IPS DF 19.7 (cell line): ENCODE measurements at regions not wholly inside any gene's neighbourhood (a gene's known extent, or its start where the extent isn't known, plus 50 kb on each side); places are given as distances from the start of the nearest gene placed in this dataset.
"Not testable (repeated sequence)": the region's sequence is repeated elsewhere in the genome, so short reads cannot be mapped to it uniquely, and the experiment has no call there.

Source experiments
- DNase-seq: peaks from one replicate; pipeline ENCODE4 v3.0.0-alpha.2; 2013; ENCODE audit warnings: low read depth, low spot score

GRCh38 chr2:139721411-139721995 lies 941.3 kb upstream of the NXPH2 start:
- DNase-seq: peak; percentile 78

DNA sequence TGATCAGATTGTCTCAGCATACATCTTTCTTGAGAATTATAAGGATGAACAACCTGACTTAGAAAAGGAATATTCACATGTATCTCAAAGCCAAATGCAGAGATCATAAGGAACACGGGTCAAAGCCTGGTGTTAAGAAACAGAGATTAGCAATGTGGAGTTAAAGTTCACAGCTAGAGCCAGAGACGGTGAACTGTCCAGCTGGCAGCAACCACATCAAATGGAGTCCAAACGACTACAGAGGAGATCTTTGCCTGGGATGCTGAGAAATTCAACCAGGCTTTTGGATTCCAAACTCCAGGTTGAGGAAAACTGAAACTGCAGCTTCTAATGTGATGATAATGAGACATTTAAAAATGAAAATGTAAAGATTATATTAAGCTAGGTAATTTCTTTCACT lies 939.9 kb upstream of the NXPH2 start:
- no peak for DNase-seq

DNA sequence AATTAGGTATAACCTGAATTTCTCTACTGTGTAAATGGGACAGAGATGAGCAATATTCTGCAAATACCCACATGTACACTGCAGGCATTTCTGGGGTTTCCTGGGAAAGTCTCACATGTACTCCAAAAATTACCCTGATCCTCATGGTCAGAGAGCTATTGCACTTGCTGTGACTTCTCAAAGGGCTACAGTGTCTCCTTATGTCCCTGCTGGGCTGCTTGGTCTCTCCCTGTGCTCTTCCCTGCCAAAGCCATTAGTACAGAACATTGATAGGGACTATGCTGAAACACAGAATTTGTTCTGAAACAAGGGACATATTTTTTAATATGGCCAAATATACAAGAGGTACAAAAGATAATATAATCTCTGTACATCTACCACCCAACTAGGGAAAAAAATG lies 924.4 kb upstream of the NXPH2 start:
- no peak for DNase-seq

DNA sequence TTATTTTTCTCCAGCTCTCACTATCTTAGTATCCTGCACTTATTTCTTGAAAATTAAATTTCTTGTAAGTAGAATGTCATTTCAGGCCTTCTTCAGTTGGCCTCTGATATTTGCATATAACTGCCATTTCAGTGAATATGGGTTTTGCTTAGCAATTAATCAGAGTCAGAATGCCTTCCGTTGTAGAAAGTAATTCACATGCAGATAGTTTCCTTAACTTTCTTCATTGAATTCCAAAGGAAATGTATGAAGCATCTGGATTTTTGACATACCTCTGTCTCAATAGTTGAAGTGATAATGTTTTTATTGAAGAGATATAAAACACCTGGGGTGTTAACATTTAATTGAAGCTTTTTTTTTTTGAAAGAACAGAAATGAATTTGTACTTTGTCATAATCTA lies 914.1 kb upstream of the NXPH2 start:
- DNase-seq: peak; percentile 48

- no peak for DNase-seq
These were observed 906.0 kb upstream of the NXPH2 start for GRCh38 chr2:139686205-139686604.

DNA sequence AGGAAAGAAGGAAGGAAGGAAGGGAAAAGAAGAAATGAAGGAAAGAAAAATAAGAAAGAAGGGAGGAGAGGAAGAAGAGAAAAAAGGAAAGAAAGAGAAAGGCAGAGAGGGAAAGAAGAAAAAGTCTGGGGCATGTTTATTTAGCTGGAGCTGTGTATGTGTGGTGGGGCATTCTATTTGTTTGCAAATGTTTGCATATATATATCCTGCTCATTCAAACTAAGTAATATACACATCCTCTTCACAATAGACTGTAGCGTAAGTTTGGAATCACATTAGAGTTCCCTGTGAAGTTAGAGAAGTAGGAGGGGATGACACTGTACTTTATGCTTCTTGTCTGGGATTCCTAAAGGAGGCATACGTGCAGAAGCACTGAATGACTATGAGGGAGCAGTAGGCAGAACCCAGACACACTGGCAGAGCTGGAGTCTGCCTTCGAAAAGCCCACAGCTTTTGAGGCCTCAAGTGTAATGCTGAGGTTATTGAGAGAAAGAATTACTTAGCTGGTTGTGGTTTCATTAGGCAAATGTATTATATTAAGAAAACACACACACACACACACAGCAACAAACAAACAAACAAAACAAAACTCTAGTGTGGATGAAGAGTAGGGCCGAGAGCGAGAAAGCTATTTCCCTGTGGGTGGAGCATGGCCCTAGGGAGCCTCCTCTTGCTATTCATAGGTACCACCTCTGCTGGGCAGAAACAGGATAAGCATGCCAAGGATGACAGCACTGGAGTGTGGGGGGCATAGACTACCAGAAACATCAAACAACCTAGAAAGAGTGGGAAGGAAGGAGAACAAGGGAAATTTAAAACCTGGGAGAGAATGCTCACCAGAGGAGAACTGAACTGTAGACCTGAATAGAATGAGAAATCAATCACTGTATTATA lies 905.1 kb upstream of the NXPH2 start:
- DNase-seq: no peak

- DNase-seq: no peak
These were observed 904.2 kb upstream of the NXPH2 start for GRCh38 chr2:139684286-139684860.

- DNase-seq: no peak
These were observed 894.4 kb upstream of the NXPH2 start for GRCh38 chr2:139674577-139674976.

DNA sequence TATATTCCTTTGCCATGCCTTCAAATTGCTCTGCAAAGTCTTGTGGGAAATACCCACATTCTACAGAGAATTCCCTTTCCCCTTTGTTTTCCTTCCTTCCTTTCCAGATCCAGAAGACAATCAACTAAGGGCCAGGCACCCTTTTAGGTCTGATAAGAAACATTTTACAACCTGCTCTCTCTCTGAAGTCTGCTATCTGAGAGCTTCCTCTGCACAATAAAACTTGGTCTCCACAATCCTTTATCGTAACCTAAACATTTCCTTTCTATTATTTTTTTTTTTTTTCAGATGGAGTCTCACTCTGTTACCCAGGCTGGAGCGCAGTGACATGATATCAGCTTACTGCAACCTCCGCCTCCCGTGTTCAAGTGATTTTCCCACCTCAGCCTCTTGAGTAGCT lies 893.3 kb upstream of the NXPH2 start:
- DNase-seq: not testable (repeated sequence)

DNA sequence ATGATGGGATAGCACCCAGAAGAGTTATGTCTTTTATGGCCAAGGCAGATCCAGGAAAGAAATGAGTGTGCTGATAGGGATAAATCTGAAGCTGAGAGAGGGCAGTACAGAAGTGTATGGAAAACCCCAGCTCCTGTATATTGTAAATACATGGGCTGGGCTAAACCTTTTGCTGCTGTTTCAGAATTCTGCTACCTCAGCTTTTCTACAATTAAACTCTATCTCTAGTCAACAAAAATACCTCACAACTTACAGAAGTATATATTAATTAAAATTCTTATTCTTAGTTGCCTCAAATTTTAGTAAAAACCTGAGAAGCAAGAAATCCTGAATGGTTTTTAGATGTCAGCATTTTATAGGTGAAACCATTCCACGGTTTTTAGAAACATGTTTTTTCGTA lies 889.5 kb upstream of the NXPH2 start:
- DNase-seq: no peak

DNA sequence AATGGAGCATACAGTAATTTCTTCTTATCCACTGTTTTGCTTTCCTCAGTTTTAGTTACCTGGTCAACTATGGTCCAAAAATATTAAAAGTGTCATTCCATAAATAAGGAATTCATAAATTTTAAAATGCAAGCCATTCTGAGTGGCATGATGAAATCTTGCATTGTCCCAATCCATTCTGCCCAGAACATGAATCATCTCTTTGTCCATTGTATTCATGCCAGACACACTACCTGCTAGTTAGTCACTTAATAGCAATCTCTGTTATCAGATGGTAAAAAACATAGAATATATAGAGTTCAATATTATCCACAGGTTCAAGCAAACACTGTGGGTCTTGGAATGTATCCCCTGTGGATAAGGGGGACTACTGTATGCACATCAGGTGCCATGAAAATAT lies 872.2 kb upstream of the NXPH2 start:
- no peak for DNase-seq

DNA sequence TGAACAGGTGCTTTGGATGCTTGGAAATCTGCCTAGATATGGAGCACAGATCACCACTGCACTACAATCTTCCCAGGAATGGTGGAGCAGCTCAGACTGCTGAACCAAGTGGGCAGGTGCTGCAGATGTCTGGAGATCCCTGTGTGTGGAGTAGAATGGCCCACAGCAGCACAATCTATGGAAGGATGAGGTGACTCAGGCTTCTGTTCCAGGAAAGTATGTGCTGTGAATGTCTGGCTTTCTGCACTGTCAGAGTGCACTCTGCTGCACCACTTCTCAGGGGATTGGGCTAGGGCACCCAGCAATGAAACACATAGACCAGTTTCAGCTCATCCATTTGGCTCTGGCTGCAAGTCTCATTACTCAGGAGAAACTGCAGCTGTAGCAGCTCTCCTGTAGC lies 865.4 kb upstream of the NXPH2 start:
- DNase-seq: no peak

GRCh38 chr2:139643139-139643538 lies 862.9 kb upstream of the NXPH2 start:
- no peak for DNase-seq

- DNase-seq: no peak
These were observed 851.8 kb upstream of the NXPH2 start for GRCh38 chr2:139631966-139632365.

GRCh38 chr2:139628931-139629330 lies 848.7 kb upstream of the NXPH2 start:
- DNase-seq: no peak

- no peak for DNase-seq
These were observed 845.9 kb upstream of the NXPH2 start for GRCh38 chr2:139626128-139626527.

GRCh38 chr2:139622691-139623090 lies 842.5 kb upstream of the NXPH2 start:
- no peak for DNase-seq

DNA sequence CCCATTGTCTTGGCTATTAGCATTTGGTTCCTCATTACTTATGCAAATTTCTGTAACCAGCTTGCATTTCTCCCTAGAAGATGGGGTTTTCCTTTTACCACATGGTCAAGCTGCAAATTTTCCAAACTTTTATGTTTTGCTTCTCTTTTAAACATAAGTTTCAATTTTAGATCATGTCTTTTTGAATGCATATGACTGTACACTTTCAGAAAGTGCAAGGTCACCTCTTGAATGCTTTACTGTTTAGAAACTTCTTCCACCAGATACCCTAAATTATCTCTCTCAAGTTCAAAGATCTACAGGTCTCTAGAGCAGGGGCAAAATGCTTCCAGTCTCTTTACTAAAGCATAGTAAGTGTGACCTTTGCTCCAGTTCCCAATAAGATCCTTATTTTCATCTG lies 837.6 kb upstream of the NXPH2 start:
- DNase-seq: no peak

- no peak for DNase-seq
These were observed 833.1 kb upstream of the NXPH2 start for GRCh38 chr2:139613264-139613663.

GRCh38 chr2:139610512-139610911 lies 830.3 kb upstream of the NXPH2 start:
- no peak for DNase-seq

- no peak for DNase-seq
These were observed 828.9 kb upstream of the NXPH2 start for GRCh38 chr2:139609109-139609508.

DNA sequence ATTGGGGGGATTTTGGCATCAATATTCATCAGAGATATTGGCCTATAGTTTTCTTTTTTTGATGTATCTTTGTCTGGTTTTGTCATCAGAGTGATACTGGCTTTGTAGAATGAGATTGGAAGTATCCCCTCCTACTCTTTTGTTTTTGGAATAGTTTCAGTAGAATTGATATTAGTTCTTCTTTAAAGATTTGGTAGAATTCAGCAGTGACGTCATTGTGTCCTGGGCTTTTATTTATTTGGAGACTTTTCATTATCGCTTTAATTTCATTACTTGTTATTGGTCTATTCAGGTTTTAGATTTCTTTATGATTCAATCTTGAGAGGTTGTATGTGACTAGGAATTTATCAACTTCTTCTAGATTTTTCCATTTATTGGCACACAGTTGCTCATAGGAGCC lies 825.5 kb upstream of the NXPH2 start:
- no peak for DNase-seq

GRCh38 chr2:139600166-139600565 lies 820.0 kb upstream of the NXPH2 start:
- no peak for DNase-seq
